Mammary epithelial cell (primary cell): ENCODE measurements at regions not wholly inside any gene's neighbourhood (a gene's known extent, or its start where the extent isn't known, plus 50 kb on each side); places are given as distances from the start of the nearest gene placed in this dataset.

Experiments
- EZH2 ChIP-seq: IDR thresholded peaks from 2 replicates; pipeline ENCODE4 v1.6.1; 2012; ENCODE audit warnings: low read length, inconsistent platforms, borderline replicate concordance
- TF ChIP-seq, protein P1 (sequence below), 2 donors: IDR thresholded peaks in 1 of 2; conservative IDR thresholded peaks in 1 of 2; 2 replicates each; pipeline ENCODE4 v1.5.1; 2011 to 2012; ENCODE audit warnings: inconsistent platforms in 2 of 2, low read length in 2 of 2, mild to moderate bottlenecking in 2 of 2, control low read depth in 1 of 2, low read depth in 1 of 2; ENCODE audit not compliant: insufficient read depth in 1 of 2; ENCODE audit errors: extremely low read depth in 1 of 2

GRCh38 chr5:10826971-10827370 lies 65.9 kb upstream of the DAP start:
- TF ChIP-seq, protein P1, sequence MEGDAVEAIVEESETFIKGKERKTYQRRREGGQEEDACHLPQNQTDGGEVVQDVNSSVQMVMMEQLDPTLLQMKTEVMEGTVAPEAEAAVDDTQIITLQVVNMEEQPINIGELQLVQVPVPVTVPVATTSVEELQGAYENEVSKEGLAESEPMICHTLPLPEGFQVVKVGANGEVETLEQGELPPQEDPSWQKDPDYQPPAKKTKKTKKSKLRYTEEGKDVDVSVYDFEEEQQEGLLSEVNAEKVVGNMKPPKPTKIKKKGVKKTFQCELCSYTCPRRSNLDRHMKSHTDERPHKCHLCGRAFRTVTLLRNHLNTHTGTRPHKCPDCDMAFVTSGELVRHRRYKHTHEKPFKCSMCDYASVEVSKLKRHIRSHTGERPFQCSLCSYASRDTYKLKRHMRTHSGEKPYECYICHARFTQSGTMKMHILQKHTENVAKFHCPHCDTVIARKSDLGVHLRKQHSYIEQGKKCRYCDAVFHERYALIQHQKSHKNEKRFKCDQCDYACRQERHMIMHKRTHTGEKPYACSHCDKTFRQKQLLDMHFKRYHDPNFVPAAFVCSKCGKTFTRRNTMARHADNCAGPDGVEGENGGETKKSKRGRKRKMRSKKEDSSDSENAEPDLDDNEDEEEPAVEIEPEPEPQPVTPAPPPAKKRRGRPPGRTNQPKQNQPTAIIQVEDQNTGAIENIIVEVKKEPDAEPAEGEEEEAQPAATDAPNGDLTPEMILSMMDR (conservative IDR thresholded peaks at IDR 0.05 in 1 of 2, IDR thresholded peaks at IDR 0.05 in 1 of 2; ENCODE audit: extremely low read depth in 1 of 2, insufficient read depth in 1 of 2, low read depth in 1 of 2, low read length in 2 of 2): no peak
- TF ChIP-seq EZH2: no peak
